ENCODE measurements at regions not wholly inside any gene's neighbourhood (a gene's known extent, or its start where the extent isn't known, plus 50 kb on each side); places are given as distances from the start of the nearest gene placed in this dataset.

- no peaks in the 10 kb centered on the region for H3K9me3 ChIP-seq (ENCODE audit: insufficient read depth, low read length)
- H3F3A ChIP-seq (ENCODE audit: insufficient read depth) = no peaks in the 10 kb centered on the region
- H3K4me3 ChIP-seq (ENCODE audit: insufficient read depth, low read length, poor library complexity, severe bottlenecking) = no peak overlapping the region
- H3K27ac ChIP-seq (ENCODE audit: low read depth, low read length) = no peak overlapping the region
- no peak for TF ChIP-seq CTCF (IDR thresholded peaks at IDR 0.05; ENCODE audit: insufficient read depth, low read length, poor library complexity, severe bottlenecking)
- TF ChIP-seq EZH2phosphoT487 (conservative IDR thresholded peaks at IDR 0.05; ENCODE audit: low read length) = no peak
- H3K9ac ChIP-seq (ENCODE audit: low read length) = no peak overlapping the region
- H4K20me1 ChIP-seq (ENCODE audit: low read depth, low read length) = no peaks in the 10 kb centered on the region
- H3K36me3 ChIP-seq (ENCODE audit: low read length) = no peaks in the 10 kb centered on the region
- no peak overlapping the region for H2AFZ ChIP-seq (ENCODE audit: low read depth, low read length, severe bottlenecking)
- H3K27me3 ChIP-seq (ENCODE audit: low read length) = no peaks in the 10 kb centered on the region
- H3K4me2 ChIP-seq (ENCODE audit: low read depth, low read length, poor library complexity, severe bottlenecking) = no peak overlapping the region
- H3K9me2 ChIP-seq (replicated peaks; ENCODE audit: insufficient read depth, low read length) = no peaks in the 10 kb centered on the region
- H3K79me2 ChIP-seq (ENCODE audit: insufficient read depth, low read length) = no peaks in the 10 kb centered on the region
Observed at GRCh38 chr10:85537561-85537960, 829.0 kb downstream of the GRID1 start.

DNA sequence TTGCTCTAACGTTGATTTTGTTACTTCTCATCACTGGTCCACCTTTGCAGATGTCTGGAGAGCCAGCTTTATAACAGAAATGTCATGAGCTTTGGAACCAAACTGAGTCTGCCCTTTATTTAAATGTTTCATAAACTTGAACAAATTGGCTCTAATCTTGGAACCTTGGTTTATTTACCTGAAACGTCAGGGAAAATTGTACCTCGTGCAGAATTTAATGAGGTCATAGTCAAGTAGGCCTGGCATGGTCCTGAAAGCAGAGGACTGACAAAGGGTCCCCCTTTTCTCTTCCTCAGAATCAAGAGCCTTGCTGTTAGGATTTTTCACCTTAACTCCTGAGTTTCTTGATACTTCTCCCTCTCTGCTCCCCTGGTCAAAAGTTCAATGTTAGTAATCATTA is 828.0 kb downstream of the GRID1 start:
- H3K27ac ChIP-seq (ENCODE audit: low read depth, low read length) = no peak overlapping the region

DNA sequence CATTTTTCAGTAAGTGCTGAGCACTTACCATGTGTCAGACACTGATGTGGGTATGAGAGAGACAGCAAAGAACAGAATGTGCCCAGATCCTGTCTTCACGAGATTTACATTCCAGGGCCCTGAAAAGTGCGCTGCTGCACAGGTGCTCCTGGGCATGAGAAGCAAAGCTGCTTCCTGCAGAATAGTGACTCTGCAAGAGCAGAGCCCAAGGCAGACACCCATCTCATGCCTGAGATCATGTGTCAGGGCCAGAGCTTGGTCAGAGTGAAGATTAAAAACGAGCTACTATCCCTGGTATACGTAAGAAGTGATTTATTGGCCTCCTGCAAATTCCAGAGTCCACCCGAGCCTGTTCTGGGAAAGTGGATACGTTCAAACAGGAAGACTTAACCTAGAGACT is 824.4 kb downstream of the GRID1 start:
- H3K9ac ChIP-seq (ENCODE audit: low read length) = no peak overlapping the region
- H3K9me2 ChIP-seq (replicated peaks; ENCODE audit: insufficient read depth, low read length) = no peaks in the 10 kb centered on the region
- no peak overlapping the region for H3K4me2 ChIP-seq (ENCODE audit: low read depth, low read length, poor library complexity, severe bottlenecking)
- H3K27ac ChIP-seq (ENCODE audit: low read depth, low read length) = no peak overlapping the region
- H3K36me3 ChIP-seq (ENCODE audit: low read length) = no peaks in the 10 kb centered on the region
- H3F3A ChIP-seq (ENCODE audit: insufficient read depth) = no peaks in the 10 kb centered on the region
- no peaks in the 10 kb centered on the region for H3K9me3 ChIP-seq (ENCODE audit: insufficient read depth, low read length)
- H3K4me3 ChIP-seq (ENCODE audit: insufficient read depth, low read length, poor library complexity, severe bottlenecking) = no peak overlapping the region
- no peaks in the 10 kb centered on the region for H3K79me2 ChIP-seq (ENCODE audit: insufficient read depth, low read length)
- no peak overlapping the region for H2AFZ ChIP-seq (ENCODE audit: low read depth, low read length, severe bottlenecking)
- no peak for TF ChIP-seq CTCF (IDR thresholded peaks at IDR 0.05; ENCODE audit: insufficient read depth, low read length, poor library complexity, severe bottlenecking)
- no peak for TF ChIP-seq EZH2phosphoT487 (conservative IDR thresholded peaks at IDR 0.05; ENCODE audit: low read length)
- no peaks in the 10 kb centered on the region for H4K20me1 ChIP-seq (ENCODE audit: low read depth, low read length)
- no peaks in the 10 kb centered on the region for H3K27me3 ChIP-seq (ENCODE audit: low read length)

More for the DNA sequence above, 828.0 kb downstream of the GRID1 start:
- no peaks in the 10 kb centered on the region for H4K20me1 ChIP-seq (ENCODE audit: low read depth, low read length)
- no peak overlapping the region for H2AFZ ChIP-seq (ENCODE audit: low read depth, low read length, severe bottlenecking)
- H3K36me3 ChIP-seq (ENCODE audit: low read length) = no peaks in the 10 kb centered on the region
- H3K79me2 ChIP-seq (ENCODE audit: insufficient read depth, low read length) = no peaks in the 10 kb centered on the region
- H3K9ac ChIP-seq (ENCODE audit: low read length) = no peak overlapping the region
- H3K4me3 ChIP-seq (ENCODE audit: insufficient read depth, low read length, poor library complexity, severe bottlenecking) = no peak overlapping the region
- H3K4me2 ChIP-seq (ENCODE audit: low read depth, low read length, poor library complexity, severe bottlenecking) = no peak overlapping the region
- H3K27me3 ChIP-seq (ENCODE audit: low read length) = no peaks in the 10 kb centered on the region
- no peaks in the 10 kb centered on the region for H3F3A ChIP-seq (ENCODE audit: insufficient read depth)
- TF ChIP-seq CTCF (IDR thresholded peaks at IDR 0.05; ENCODE audit: insufficient read depth, low read length, poor library complexity, severe bottlenecking) (no peak), EZH2phosphoT487 (conservative IDR thresholded peaks at IDR 0.05; ENCODE audit: low read length) (no peak)
- H3K9me2 ChIP-seq (replicated peaks; ENCODE audit: insufficient read depth, low read length) = no peaks in the 10 kb centered on the region
- H3K9me3 ChIP-seq (ENCODE audit: insufficient read depth, low read length) = no peaks in the 10 kb centered on the region
